G401.6 (cell line): ENCODE measurements at regions not wholly inside any gene's neighbourhood (a gene's known extent, or its start where the extent isn't known, plus 50 kb on each side); places are given as distances from the start of the nearest gene placed in this dataset.

Source experiments
- FAIRE-seq: peaks from 2 replicates; lab custom pipeline; 2012; peaks lifted over from hg19 to GRCh38; lab: Jason Lieb, UNC

DNA sequence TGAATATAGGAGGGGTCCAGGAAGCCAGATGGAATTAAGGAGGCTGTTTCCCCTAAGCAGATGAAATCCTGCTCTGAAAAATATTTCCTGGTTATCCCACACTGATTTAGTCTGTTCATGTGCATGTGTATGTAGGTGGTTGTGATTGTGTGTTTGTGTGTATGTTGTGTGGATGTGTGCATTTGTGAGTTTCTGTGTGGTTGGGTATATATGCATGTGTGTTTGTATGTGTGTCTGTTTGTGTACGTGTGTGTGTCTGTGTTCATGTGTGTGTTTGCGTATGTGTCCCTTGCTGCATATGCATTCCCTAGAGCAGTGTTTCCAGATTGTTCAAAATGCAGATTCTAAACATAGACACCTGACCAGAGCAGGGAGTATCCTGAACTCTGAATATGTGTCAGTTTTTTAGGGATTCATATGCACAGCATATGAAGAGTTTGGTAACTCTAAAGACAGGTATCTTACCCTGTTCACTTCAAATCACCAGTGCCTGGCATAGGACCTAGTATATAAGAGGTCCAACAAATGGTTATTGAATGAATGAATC lies 239.8 kb downstream of the MAFB start:
- no peak for FAIRE-seq

DNA sequence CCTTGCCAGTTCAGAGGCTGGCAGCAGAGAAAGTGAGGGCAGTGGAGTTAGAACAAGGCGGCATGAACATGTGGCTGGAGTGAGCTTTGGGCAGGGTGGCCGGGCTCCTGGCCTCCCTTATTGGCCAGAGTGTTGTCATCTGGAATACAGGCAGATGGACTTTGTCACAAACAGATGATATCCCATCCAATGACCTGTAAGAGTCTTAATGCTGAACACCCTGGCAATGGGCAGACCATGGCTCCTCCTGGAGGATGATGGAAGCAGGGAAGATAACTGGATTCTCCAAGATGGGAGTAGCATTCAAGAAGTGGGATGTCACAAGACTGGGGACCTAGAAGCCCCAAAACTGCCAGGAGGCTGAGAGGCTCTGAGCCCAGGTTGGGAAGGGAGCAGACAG lies 242.1 kb downstream of the MAFB start:
- FAIRE-seq = no peak

GRCh38 chr20:40444516-40444915 lies 244.5 kb downstream of the MAFB start:
- FAIRE-seq = no peak

DNA sequence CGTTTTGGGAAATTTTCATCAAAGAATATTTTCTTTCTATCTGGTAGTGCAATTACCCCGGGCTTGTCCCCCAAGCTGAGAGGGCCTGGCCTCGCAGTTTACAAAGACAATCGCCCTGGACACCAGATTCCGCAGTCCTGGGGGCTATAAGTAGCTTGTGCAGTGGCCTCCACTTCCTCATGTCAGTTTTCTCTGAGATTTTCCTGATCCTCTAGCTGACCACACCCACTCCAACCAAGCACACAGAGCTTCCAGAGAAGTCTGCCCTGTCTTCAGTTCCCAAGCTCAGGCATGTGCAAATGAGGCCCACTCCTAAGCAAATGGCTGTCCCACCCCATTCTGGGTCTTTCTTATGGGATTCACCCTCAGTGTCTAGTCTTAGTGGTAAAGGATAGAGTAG lies 245.3 kb downstream of the MAFB start:
- no peak for FAIRE-seq

- no peak for FAIRE-seq
Measured at GRCh38 chr20:40442181-40442963, 246.7 kb downstream of the MAFB start.

DNA sequence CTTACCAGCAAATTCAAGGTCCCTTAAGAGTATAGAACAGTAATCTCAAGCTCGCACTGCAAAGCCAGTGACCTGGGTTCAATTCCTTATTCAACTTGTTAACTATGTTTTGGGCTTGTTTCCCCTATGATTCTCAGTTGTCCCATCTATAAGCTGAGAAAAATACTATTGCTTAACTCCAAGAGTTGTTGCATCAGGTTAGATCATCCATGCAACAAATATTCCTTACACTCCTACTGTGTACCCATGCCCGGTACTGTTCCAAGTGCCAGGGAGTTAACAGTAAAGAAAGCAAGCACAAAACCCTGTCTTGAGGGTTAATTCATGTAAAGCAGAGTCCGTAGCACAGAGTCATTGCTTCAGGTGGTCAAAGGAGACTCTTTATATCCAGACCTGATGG lies 247.3 kb downstream of the MAFB start:
- no peak for FAIRE-seq

GRCh38 chr20:40438161-40438830 lies 250.7 kb downstream of the MAFB start:
- FAIRE-seq = no peak

DNA sequence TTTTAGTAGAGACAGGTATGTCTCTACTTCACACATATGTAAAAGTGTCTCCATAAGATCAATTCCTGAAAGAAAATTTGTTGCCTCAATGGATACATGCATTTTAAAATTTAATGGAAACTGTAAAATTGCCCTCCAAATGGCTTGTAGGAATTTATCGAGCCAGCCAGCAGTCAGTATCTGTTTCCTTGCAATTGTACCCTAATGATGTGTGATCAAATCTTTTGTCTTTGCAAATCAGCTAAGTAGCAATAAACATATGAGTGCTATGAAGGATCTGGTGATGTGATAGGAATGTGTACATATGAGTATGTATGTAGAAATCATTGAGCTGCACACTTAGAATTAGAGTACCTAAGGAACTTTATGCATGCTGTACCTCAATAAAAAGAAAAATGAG lies 253.0 kb downstream of the MAFB start:
- no peak for FAIRE-seq

- no peak for FAIRE-seq
Measured at GRCh38 chr20:40435146-40435895, 253.7 kb downstream of the MAFB start.

- no peak for FAIRE-seq
Measured at GRCh38 chr20:40434122-40434521, 254.9 kb downstream of the MAFB start.

DNA sequence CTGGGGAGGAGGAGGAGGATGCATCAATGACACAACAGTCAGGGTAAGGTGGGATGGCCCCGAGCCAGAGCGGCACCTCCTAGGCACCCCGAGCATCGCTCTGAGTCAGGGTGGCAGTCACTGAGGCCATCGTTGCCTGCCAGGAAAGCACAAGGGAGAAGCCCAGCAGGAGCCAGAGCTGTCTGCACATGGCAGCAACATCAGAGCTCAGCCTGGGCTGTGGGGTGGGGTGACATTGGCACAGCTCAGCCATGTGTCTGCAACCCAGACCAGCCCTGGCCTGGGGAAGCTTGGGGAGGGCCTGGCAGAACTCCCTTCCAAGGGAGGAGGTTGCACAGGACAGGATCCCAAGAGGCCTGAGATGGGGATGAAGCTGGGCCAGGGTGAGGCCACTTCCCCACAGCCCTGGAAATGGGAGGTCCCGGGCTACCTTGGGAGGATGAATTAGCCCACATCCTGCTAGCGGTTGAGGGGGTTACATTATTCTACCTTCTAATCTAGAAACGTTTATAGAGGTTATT lies 255.6 kb downstream of the MAFB start:
- no peak for FAIRE-seq

DNA sequence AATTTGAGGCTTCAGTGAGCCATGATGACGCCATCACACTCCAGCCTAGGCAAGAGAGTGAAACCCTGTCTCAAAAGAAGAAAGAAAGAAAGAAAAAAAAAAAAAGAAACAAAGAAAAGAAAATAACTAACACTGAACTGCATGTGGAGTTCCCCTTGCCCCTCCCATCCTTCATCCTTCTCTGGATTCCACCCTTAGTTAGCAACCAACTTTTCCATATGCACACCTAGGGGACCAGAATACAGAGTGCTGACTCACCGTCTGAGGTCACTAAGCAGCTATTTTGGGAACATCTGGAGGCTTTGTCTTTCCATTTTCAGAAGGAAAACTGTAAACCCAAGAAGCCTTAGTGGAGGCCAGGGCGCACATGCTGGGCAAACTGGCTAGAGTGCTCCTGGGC lies 257.4 kb downstream of the MAFB start:
- FAIRE-seq = no peak

DNA sequence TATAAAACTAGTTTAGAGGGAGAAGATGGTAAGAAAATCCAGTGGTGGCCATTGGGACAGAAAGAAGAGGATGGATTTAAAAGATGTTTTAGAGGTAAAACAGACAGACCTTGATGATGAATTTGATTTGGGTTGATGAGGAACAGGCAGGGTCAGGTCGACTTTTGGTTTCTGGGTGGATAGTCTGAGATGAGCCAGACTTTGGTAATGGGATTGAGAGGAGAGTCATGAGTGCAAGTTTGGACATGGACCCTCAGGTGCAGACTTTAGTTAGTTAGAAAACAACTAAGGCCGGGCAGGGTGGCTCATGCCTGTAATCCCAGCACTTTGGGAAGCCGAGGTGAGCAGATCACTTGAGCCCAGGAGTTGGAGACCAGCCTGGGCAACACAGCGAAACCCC lies 257.9 kb downstream of the MAFB start:
- no peak for FAIRE-seq

DNA sequence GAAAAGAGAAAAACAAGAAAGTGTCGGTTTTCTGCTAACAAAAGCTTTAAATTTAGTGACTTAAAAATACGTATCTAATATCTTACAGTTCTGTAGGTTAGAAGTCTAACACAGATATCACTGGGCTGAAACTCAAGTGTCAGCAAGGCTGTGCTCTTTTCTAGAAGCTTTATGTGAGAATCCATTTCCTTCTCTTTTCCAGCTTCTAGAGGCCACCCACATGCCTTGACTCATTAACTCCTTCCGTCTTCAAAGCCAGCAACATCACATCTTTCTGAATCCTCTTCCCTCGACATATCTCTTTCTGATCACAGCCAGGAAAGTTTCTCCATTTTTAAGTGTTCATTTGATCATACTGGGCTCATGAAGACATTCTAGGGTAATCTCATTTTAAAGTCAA lies 262.0 kb downstream of the MAFB start:
- FAIRE-seq = no peak

DNA sequence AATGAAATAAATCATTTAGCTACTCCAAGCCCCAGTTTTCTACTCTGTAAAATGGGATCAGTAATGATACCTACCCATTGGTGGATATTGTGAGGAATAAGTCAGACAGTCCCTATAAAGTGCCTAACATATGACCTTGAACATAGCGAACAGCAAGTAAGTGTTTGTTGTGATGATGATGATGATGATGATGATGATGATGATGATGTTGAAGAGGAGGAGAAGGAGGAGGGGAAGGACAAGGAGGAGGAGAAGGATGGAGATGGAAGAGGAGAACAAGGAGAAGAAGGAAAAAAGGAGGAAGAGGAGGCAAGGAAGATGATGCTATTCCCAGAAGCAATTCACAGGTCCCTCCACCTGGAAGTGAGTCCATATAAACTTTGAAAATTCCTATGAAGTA lies 264.3 kb downstream of the MAFB start:
- FAIRE-seq = no peak

DNA sequence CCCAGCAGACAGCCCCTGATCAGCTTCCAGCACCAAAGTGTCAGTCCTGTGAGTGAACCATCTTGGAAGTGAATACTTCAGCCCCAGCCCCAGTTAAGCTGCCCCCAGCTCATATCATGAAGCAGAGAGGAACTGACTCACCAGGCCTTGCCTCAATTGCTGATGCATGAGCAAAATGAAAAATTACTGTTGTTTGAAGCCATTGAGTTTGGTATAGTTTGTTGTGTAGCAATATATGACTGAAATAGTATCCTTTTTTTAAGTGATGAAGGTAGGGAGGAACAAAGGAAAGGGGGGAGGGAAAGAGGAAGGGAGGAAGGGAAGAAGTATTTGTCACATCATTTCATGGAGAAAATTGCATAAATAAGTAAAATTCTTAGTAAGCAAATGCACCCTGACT lies 266.4 kb downstream of the MAFB start:
- no peak for FAIRE-seq

DNA sequence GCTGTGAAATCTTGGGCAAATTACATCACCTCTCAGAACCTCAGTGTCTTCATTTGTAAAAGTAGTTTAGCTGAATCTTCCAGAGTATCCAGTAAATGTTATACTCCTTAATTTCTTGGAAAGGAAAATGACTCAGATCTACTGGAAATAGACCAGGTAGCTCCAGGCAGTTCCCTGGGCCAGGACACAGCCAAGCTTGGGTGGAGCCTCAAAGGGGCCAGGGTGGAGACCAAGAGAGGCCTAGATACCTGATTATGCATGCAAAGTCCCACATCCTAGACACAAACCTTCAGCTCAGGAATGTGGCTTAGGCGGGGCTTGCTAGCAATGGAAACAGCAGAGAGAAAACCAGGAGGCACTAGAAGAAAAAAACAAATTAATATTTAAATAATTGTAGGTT lies 272.8 kb downstream of the MAFB start:
- FAIRE-seq = no peak

GRCh38 chr20:40414843-40415615 lies 274.0 kb downstream of the MAFB start:
- FAIRE-seq = no peak

GRCh38 chr20:40410028-40410427 lies 279.0 kb downstream of the MAFB start:
- FAIRE-seq = no peak

- FAIRE-seq = no peak
Measured at GRCh38 chr20:40397467-40397866, 291.6 kb downstream of the MAFB start.

GRCh38 chr20:40393197-40394079 lies 295.6 kb downstream of the MAFB start:
- FAIRE-seq = no peak
